Neuron (in vitro differentiated cells): ENCODE measurements at regions not wholly inside any gene's neighbourhood (a gene's known extent, or its start where the extent isn't known, plus 50 kb on each side); places are given as distances from the start of the nearest gene placed in this dataset.

Source experiments
- H2AFZ ChIP-seq: one replicate; pipeline ENCODE4 v1.6.1; 2013; ENCODE audit warnings: low read depth, mild to moderate bottlenecking, inconsistent platforms, low read length, moderate library complexity
- H3K27me3 ChIP-seq: one replicate; pipeline ENCODE4 v1.6.1; 2013; ENCODE audit warnings: low read length; ENCODE audit not compliant: insufficient read depth
- H3K36me3 ChIP-seq: one replicate; pipeline ENCODE4 v1.6.1; 2013; ENCODE audit warnings: low read length; ENCODE audit not compliant: insufficient read depth
- H3K4me1 ChIP-seq: one replicate; pipeline ENCODE4 v1.6.1; 2013; ENCODE audit warnings: low read length; ENCODE audit not compliant: insufficient read depth
- H3K4me3 ChIP-seq: 2 replicates; pipeline ENCODE4 v1.5.1; 2013; ENCODE audit warnings: mild to moderate bottlenecking, low read length, moderate library complexity
- H3K9me3 ChIP-seq: one replicate; pipeline ENCODE4 v1.6.1; 2013; ENCODE audit warnings: low read length

DNA sequence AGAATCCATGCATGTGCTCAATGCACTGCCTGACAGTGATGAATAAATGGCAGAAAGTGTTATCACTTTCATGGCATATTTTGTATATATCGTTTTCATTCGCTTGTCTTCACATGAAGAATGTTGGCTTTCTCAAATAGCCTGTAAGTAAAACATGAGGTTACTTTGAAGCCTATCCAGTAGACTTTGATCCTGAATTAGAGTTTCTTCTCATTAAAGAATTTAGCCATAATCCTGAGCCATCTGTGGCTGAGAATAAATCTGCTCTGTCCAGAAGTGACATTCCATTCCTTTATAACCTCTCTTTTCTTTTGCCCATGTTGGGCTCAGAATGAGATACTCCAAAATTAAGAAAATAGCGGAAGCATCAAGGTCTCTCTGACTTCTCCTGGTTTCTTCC lies 1071.7 kb upstream of the TENM4 start:
- no peaks in the 10 kb centered on the region for H3K9me3 ChIP-seq
- H3K36me3 ChIP-seq: no peaks in the 10 kb centered on the region
- H2AFZ ChIP-seq: no peak overlapping the region
- H3K27me3 ChIP-seq: no peaks in the 10 kb centered on the region
- no peaks in the 10 kb centered on the region for H3K4me1 ChIP-seq
- no peak overlapping the region for H3K4me3 ChIP-seq

DNA sequence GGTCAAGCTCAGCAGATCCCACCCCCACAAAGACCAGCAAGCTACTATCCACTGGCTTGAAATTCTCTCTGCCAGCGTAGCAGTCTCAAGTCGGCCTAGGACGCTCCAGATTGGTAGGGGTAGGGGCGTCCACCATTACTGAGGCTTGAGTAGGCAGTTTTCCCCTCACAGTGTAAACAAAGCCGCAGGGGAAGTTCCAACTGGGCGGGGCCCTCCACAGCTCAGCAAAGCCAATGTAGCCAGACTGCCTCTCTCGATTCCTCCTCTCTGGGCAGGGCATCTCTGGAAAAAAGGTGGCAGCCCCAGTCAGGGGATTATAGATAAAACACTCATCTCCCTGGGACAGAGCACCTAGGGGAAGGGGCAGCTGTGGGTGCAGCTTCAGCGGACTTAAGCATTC lies 1064.9 kb upstream of the TENM4 start:
- Histone ChIP-seq H2AFZ (no peak overlapping the region), H3K27me3 (no peaks in the 10 kb centered on the region), H3K4me3 (no peak overlapping the region), H3K9me3 (no peaks in the 10 kb centered on the region), H3K4me1 (no peaks in the 10 kb centered on the region), H3K36me3 (no peaks in the 10 kb centered on the region)

GRCh38 chr11:80503990-80504389 lies 1063.2 kb upstream of the TENM4 start:
- Histone ChIP-seq H3K9me3 (no peaks in the 10 kb centered on the region), H3K4me1 (no peaks in the 10 kb centered on the region), H3K36me3 (no peaks in the 10 kb centered on the region), H3K27me3 (no peaks in the 10 kb centered on the region), H3K4me3 (no peak overlapping the region), H2AFZ (no peak overlapping the region)

DNA sequence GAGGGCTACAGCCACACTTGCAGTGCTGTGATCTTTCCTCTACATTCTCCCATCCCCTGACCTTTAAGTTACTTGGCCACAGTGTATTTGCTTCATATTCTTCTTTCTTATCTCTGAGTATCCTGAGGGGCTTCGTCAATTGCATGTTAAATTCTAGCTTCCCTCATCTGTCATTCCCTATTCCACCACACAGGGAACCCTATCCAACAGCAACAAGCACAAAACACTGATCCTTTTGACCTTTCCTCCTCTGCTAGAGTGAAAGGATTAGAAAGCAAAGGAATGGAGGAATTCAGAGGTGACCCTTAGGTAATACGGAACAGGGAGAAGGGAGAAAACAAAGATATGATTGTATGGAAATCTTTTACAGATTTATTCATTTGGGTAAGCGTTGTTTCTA lies 1061.7 kb upstream of the TENM4 start:
- no peaks in the 10 kb centered on the region for H3K4me1 ChIP-seq
- H3K36me3 ChIP-seq: no peaks in the 10 kb centered on the region
- no peaks in the 10 kb centered on the region for H3K27me3 ChIP-seq
- H3K9me3 ChIP-seq: no peaks in the 10 kb centered on the region
- no peak overlapping the region for H2AFZ ChIP-seq
- no peak overlapping the region for H3K4me3 ChIP-seq

GRCh38 chr11:80495116-80495515 lies 1054.3 kb upstream of the TENM4 start:
- no peak overlapping the region for H3K4me3 ChIP-seq
- no peaks in the 10 kb centered on the region for H3K36me3 ChIP-seq
- H3K9me3 ChIP-seq: no peaks in the 10 kb centered on the region
- no peaks in the 10 kb centered on the region for H3K27me3 ChIP-seq
- no peaks in the 10 kb centered on the region for H3K4me1 ChIP-seq
- H2AFZ ChIP-seq: no peak overlapping the region

DNA sequence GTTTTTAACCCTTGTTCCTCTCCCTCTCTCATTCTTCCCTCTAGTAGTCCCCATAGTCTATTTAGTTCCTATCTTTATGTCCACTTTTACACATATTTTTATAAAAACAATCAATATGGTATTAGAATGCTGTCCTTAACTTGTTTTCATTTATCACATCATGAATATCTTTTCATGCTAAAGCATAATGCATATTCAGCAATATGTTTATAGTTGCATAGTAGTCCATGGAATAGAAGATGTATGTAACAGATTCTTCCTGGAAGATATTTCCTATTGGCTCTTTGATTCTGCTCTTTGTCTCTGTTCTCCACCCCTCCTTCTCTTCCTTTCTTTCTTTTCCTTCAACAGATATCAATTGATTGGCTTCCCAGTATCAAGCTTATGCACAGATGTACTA lies 1047.1 kb upstream of the TENM4 start:
- no peaks in the 10 kb centered on the region for H3K9me3 ChIP-seq

DNA sequence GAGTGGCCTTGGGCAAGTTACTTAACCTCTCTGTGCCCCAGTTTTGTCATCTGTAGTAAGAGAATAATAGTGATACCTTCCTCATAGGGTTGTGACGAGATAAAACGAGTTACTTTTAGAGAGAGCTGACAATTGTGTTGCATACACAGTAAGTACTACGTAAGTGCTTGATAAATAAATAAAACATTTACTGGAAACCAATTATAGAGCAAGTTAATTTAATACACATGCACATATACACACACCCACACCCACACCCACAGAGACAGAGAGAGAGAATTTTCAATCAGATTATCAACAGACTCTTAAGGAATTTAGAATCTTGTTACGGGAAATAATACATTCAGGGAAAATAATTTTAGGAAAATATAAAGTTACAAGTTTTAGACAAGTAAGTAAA lies 1045.8 kb upstream of the TENM4 start:
- Histone ChIP-seq H3K4me3 (no peak overlapping the region), H3K27me3 (no peaks in the 10 kb centered on the region), H3K36me3 (no peaks in the 10 kb centered on the region), H3K4me1 (no peaks in the 10 kb centered on the region), H3K9me3 (peaks cover 2% of the 10 kb centered on the region), H2AFZ (no peak overlapping the region)

More for the DNA sequence above, 1047.1 kb upstream of the TENM4 start:
- H3K4me3 ChIP-seq: no peak overlapping the region
- H3K4me1 ChIP-seq: no peaks in the 10 kb centered on the region
- H3K36me3 ChIP-seq: no peaks in the 10 kb centered on the region
- no peak overlapping the region for H2AFZ ChIP-seq
- no peaks in the 10 kb centered on the region for H3K27me3 ChIP-seq

DNA sequence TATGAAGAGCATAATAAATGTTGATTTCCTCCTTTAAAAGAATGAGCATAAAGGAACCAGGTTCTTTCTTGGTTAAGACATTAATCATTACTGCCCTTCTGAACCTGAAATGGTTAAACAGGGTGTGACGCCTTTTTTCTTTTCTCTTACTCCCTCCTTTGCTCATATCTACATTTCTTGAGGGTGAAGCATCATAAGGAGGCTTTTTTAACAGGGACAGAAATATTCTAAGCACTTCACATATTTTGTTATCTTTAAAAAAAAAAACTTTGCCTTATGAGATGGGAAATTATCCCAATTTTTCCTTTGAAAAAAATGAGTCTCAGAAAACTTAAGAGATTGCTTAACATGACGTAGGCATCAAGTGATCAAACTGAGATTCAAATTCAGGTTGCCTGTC lies 1036.3 kb upstream of the TENM4 start:
- H3K36me3 ChIP-seq: no peaks in the 10 kb centered on the region
- no peak overlapping the region for H3K4me3 ChIP-seq
- no peaks in the 10 kb centered on the region for H3K4me1 ChIP-seq
- no peaks in the 10 kb centered on the region for H3K27me3 ChIP-seq
- no peak overlapping the region for H2AFZ ChIP-seq
- no peaks in the 10 kb centered on the region for H3K9me3 ChIP-seq

GRCh38 chr11:80473562-80473961 lies 1032.7 kb upstream of the TENM4 start:
- Histone ChIP-seq H3K4me3 (no peak overlapping the region), H2AFZ (no peak overlapping the region), H3K4me1 (no peaks in the 10 kb centered on the region), H3K36me3 (no peaks in the 10 kb centered on the region), H3K9me3 (no peaks in the 10 kb centered on the region), H3K27me3 (no peaks in the 10 kb centered on the region)

- no peak overlapping the region for H3K4me3 ChIP-seq
- H3K36me3 ChIP-seq: no peaks in the 10 kb centered on the region
- H3K9me3 ChIP-seq: no peaks in the 10 kb centered on the region
- H3K4me1 ChIP-seq: no peaks in the 10 kb centered on the region
- no peak overlapping the region for H2AFZ ChIP-seq
- no peaks in the 10 kb centered on the region for H3K27me3 ChIP-seq
These were observed 1029.0 kb upstream of the TENM4 start for GRCh38 chr11:80469871-80470270.

- Histone ChIP-seq H3K27me3 (no peaks in the 10 kb centered on the region), H3K9me3 (peaks cover 3% of the 10 kb centered on the region), H3K36me3 (no peaks in the 10 kb centered on the region), H3K4me3 (no peak overlapping the region), H2AFZ (no peak overlapping the region), H3K4me1 (no peaks in the 10 kb centered on the region)
These were observed 1025.7 kb upstream of the TENM4 start for GRCh38 chr11:80466570-80466969.

DNA sequence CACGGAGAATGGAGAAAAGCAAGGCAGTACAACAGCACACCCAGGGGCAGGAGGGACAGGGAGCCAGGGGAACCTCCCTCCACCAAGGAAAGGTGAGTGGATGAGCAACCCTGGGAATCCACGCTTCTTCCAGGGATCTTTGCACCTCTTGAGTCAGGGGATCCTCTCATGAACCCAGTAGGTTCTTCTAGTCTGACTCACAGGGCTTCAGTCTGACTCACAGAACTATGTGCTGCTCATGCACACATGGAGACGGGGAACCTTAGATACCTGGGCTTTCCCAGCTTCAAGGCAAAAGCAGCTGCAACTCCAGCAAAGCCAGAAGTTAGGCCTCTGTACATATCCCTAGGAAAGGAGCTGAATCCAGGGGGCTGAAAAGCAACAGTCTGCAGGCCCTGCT lies 1021.4 kb upstream of the TENM4 start:
- Histone ChIP-seq H3K4me3 (no peak overlapping the region), H3K36me3 (no peaks in the 10 kb centered on the region), H2AFZ (no peak overlapping the region), H3K4me1 (peaks cover 7% of the 10 kb centered on the region), H3K27me3 (no peaks in the 10 kb centered on the region), H3K9me3 (peaks cover 3% of the 10 kb centered on the region)

DNA sequence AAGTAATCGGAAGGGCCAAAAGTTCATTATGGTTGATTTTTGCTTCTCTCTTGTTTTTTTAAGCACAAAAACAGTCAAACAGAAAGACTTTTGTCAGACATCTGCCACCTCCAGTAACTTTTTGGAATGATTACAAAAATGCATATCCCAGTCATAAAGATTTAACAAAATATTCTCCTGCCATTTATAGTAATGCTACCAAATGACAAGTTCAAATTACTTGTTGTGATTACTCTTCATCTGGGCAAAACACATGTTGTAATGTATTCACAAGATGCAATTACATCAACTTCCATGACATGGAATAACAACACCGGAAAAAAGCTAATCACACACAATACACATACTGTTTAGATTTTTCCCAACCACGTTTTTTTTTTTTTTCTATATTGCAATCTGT lies 1017.5 kb upstream of the TENM4 start:
- H3K36me3 ChIP-seq: no peaks in the 10 kb centered on the region
- H3K4me1 ChIP-seq: peaks cover 8% of the 10 kb centered on the region

DNA sequence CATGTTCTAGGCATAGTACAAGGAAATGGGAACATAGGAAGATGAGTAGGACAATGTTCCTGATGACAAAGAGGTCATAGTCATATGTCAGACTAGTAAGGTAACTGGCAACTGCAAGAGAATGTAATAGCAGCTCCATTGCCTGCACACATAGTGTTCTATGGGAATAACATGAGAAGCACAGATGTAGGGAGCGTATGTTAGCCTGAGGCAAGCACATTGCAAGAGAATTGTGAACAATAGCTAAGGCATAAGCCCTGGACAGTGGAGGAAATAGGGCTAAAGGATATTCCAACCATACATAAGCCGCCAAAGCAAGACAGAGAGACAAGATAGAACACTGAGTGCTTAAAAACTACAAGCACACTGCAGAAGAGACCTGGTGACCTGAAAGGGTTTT lies 1017.0 kb upstream of the TENM4 start:
- H3K36me3 ChIP-seq: no peaks in the 10 kb centered on the region
- H3K4me1 ChIP-seq: peaks cover 8% of the 10 kb centered on the region
- H3K9me3 ChIP-seq: no peaks in the 10 kb centered on the region
- H2AFZ ChIP-seq: no peak overlapping the region
- H3K27me3 ChIP-seq: no peaks in the 10 kb centered on the region
- no peak overlapping the region for H3K4me3 ChIP-seq

More for the DNA sequence above, 1017.5 kb upstream of the TENM4 start:
- Histone ChIP-seq H3K4me3 (no peak overlapping the region), H2AFZ (no peak overlapping the region), H3K9me3 (no peaks in the 10 kb centered on the region), H3K27me3 (no peaks in the 10 kb centered on the region)
